Natural killer cell (primary cell): ENCODE measurements at regions not wholly inside any gene's neighbourhood (a gene's known extent, or its start where the extent isn't known, plus 50 kb on each side); places are given as distances from the start of the nearest gene placed in this dataset.

Experiments used
- ATAC-seq, 3 donors: fragments of 150-1000 bp in 2 of 3; fragments of 200-7000 bp in 1 of 3; cut with Tn5 transposase; 1 replicate in 1 of 3; 2 replicates in 2 of 3; pipeline ENCODE4 v1.10.0; 2021; ENCODE audit warnings: mild to moderate bottlenecking in 2 of 3, moderate library complexity in 2 of 3
- DNase-seq, 2 donors: peaks; one replicate each; pipeline versions ENCODE4 v3.0.0 to v3.0.0-alpha.2; 2013 to 2021; ENCODE audit warnings: mixed read lengths in 1 of 2
- H3K27ac ChIP-seq: one replicate; pipeline ENCODE4 v1.5.1; 2013; ENCODE audit warnings: mild to moderate bottlenecking, low read length
- H3K27me3 ChIP-seq: one replicate; pipeline ENCODE4 v1.6.1; 2013; ENCODE audit warnings: low read length; ENCODE audit not compliant: control insufficient read depth, insufficient read depth
- H3K36me3 ChIP-seq: one replicate; pipeline ENCODE4 v1.6.1; 2013; ENCODE audit warnings: low read length; ENCODE audit not compliant: control insufficient read depth, insufficient read depth
- H3K4me1 ChIP-seq: one replicate; pipeline ENCODE4 v1.6.1; 2013; ENCODE audit warnings: low read length; ENCODE audit not compliant: control insufficient read depth, insufficient read depth
- H3K4me3 ChIP-seq: one replicate; pipeline ENCODE4 v1.5.1; 2013; ENCODE audit warnings: low read length
- H3K9me3 ChIP-seq: one replicate; pipeline ENCODE4 v1.6.1; 2013; ENCODE audit warnings: low read length; ENCODE audit not compliant: control insufficient read depth, insufficient read depth
- H3K27ac Mint-ChIP-seq, 2 donors: one replicate each; pipeline ENCODE4 v1.8.0; 2022; ENCODE audit warnings: mild to moderate bottlenecking in 2 of 2, mixed read lengths in 2 of 2, moderate library complexity in 1 of 2
- H3K27me3 Mint-ChIP-seq, 2 donors: one replicate each; pipeline ENCODE4 v1.8.0; 2022; ENCODE audit warnings: low read depth in 2 of 2, mixed read lengths in 2 of 2
- H3K36me3 Mint-ChIP-seq: one replicate; pipeline ENCODE4 v1.8.0; 2022; ENCODE audit warnings: mixed read lengths
- H3K4me1 Mint-ChIP-seq, 2 donors: one replicate each; pipeline ENCODE4 v1.8.0; 2022; ENCODE audit warnings: mixed read lengths in 2 of 2
- H3K4me3 Mint-ChIP-seq: one replicate; pipeline ENCODE4 v1.8.0; 2022; ENCODE audit warnings: mild to moderate bottlenecking, moderate library complexity, mixed read lengths
- H3K9me3 Mint-ChIP-seq, 2 donors: one replicate each; pipeline ENCODE4 v1.8.0; 2022; ENCODE audit warnings: mixed read lengths in 2 of 2
- CTCF ChIP-seq: fragments of 200-600 bp; IDR thresholded peaks from one replicate; pipeline ENCODE4 v1.8.0; 2022; ENCODE audit warnings: antibody characterized with exemption
- WGBS: methylation state at CpG from one replicate; pipeline ENCODE4 v1.1.7; 2013; ENCODE audit warnings: missing lambda C conversion rate; ENCODE audit not compliant: insufficient coverage; 5-methylcytosine and 5-hydroxymethylcytosine counted together
- intact Hi-C: fragments of 100-400 bp; cut with micrococcal nuclease; formaldehyde crosslinking; loops from one replicate; pipeline ENCODE4 v1.14.2; 2022

- Histone ChIP-seq H3K4me1 (no peaks in the 10 kb centered on the region), H3K27ac (no peak overlapping the region), H3K27me3 (peaks cover 2% of the 10 kb centered on the region), H3K9me3 (no peaks in the 10 kb centered on the region), H3K36me3 (no peaks in the 10 kb centered on the region), H3K4me3 (no peak overlapping the region)
- intact Hi-C loops = no loop called here
- Mint-ChIP-seq H3K4me3 (no peak overlapping the region), H3K36me3 (no peaks in the 10 kb centered on the region), H3K27me3 (peaks cover 5 to 13% of the 10 kb centered on the region in 2 donors), H3K9me3 (no peaks in the 10 kb centered on the region), H3K27ac (no peak overlapping the region), H3K4me1 (no peaks in the 10 kb centered on the region)
- TF ChIP-seq CTCF = no peak
- ATAC-seq (no peak), DNase-seq (no peak)
Measured at GRCh38 chr10:84063440-84063839, 75.9 kb upstream of the GHITM start.

GRCh38 chr10:84065804-84066601 lies 73.3 kb upstream of the GHITM start:
- H3K36me3 ChIP-seq = no peaks in the 10 kb centered on the region
- 70% methylated on average over 8 of the region's 8 CpGs for WGBS
- intact Hi-C loops = no loop called here
- no peak overlapping the region for H3K4me3 Mint-ChIP-seq
- H3K36me3 Mint-ChIP-seq = no peaks in the 10 kb centered on the region
- no peaks in the 10 kb centered on the region for H3K4me1 ChIP-seq
- H3K4me3 ChIP-seq = no peak overlapping the region
- peaks cover 2% of the 10 kb centered on the region for H3K27me3 ChIP-seq
- DNase-seq = no peak
- H3K9me3 Mint-ChIP-seq = no peaks in the 10 kb centered on the region
- peaks cover 5 to 6% of the 10 kb centered on the region in 2 donors for H3K27me3 Mint-ChIP-seq
- no peak overlapping the region for H3K27ac ChIP-seq
- H3K4me1 Mint-ChIP-seq = no peaks in the 10 kb centered on the region
- H3K27ac Mint-ChIP-seq = no peak overlapping the region
- H3K9me3 ChIP-seq = no peaks in the 10 kb centered on the region
- TF ChIP-seq CTCF = no peak
- ATAC-seq = no peak

GRCh38 chr10:84074521-84074920 lies 64.8 kb upstream of the GHITM start:
- H3K36me3 Mint-ChIP-seq = no peaks in the 10 kb centered on the region
- H3K9me3 Mint-ChIP-seq = no peaks in the 10 kb centered on the region
- intact Hi-C loops = no loop called here
- no peaks in the 10 kb centered on the region for H3K4me1 ChIP-seq
- DNase-seq (no peak), ATAC-seq (no peak)
- no peak overlapping the region for H3K27ac ChIP-seq
- no CpG with 5 or more reads among the region's 3 CpGs for WGBS
- no peaks in the 10 kb centered on the region for H3K4me1 Mint-ChIP-seq
- no peaks in the 10 kb centered on the region for H3K36me3 ChIP-seq
- no peaks in the 10 kb centered on the region for H3K27me3 ChIP-seq
- no peak for TF ChIP-seq CTCF
- no peak overlapping the region for H3K4me3 ChIP-seq
- H3K27ac Mint-ChIP-seq = no peak overlapping the region
- peaks cover 0 to 8% of the 10 kb centered on the region in 2 donors for H3K27me3 Mint-ChIP-seq
- H3K9me3 ChIP-seq = no peaks in the 10 kb centered on the region
- H3K4me3 Mint-ChIP-seq = no peak overlapping the region
